HEK293 (cell line): ENCODE measurements at regions not wholly inside any gene's neighbourhood (a gene's known extent, or its start where the extent isn't known, plus 50 kb on each side); places are given as distances from the start of the nearest gene placed in this dataset.
"Not testable (repeated sequence)": the region's sequence is repeated elsewhere in the genome, so short reads cannot be mapped to it uniquely, and the experiment has no call there.

Source experiments
- CTCF ChIA-PET: fragments of 350-600 bp; formaldehyde crosslinking; extraction: SDS; loops from one replicate; lab custom pipeline; 2021; ENCODE audit warnings: antibody characterized with exemption; lab: Yijun Ruan, JAX
- POLR2A ChIA-PET: fragments of 300-600 bp; formaldehyde crosslinking; extraction: SDS; loops from one replicate; lab custom pipeline; 2020; ENCODE audit warnings: antibody characterized with exemption, inconsistent platforms; lab: Yijun Ruan, JAX
- H3K27ac ChIP-seq: fragments of 200-500 bp; sonication (Bioruptor generic); 2 replicates; pipeline ENCODE4 v1.5.1; 2014; ENCODE audit warnings: low read depth, low read length, control low read depth, inconsistent platforms; ENCODE audit errors: extremely low read depth
- H3K36me3 ChIP-seq, 2 experiments: fragments of 200-500 bp in 1 of 2; sonication (Bioruptor generic) in 1 of 2; 1 replicate in 1 of 2; 2 replicates in 1 of 2; pipeline ENCODE4 v1.5.1; 2014 to 2017; ENCODE audit warnings: inconsistent platforms in 2 of 2, low read length in 2 of 2; ENCODE audit not compliant: control insufficient read depth in 2 of 2, insufficient read depth in 1 of 2
- H3K4me1 ChIP-seq: fragments of 200-500 bp; sonication (Bioruptor generic); 2 replicates; pipeline ENCODE4 v1.5.1; 2014; ENCODE audit warnings: mild to moderate bottlenecking, low read length, inconsistent platforms; ENCODE audit not compliant: control insufficient read depth, insufficient read depth
- H3K4me3 ChIP-seq: 2 replicates; pipeline ENCODE4 v1.5.1; 2011; ENCODE audit warnings: low read depth, mild to moderate bottlenecking, control low read depth, low read length, moderate library complexity
- H3K9me3 ChIP-seq: fragments of 200-500 bp; sonication (Bioruptor generic); 2 replicates; pipeline ENCODE4 v1.5.1; 2014; ENCODE audit warnings: low read depth, low read length, inconsistent platforms; ENCODE audit not compliant: control insufficient read depth, insufficient read depth
- KLF7 ChIP-seq: fragments of 450-650 bp; formaldehyde crosslinking; IDR thresholded peaks from 2 replicates; pipeline ENCODE4 v1.5.1; 2016; ENCODE audit warnings: missing biosample characterization, missing genetic modification characterization, borderline replicate concordance
- PATZ1 ChIP-seq: fragments of 450-650 bp; formaldehyde crosslinking; IDR thresholded peaks from 2 replicates; pipeline ENCODE4 v1.5.1; 2016; ENCODE audit warnings: missing biosample characterization, missing genetic modification characterization
- RBAK ChIP-seq: fragments of 450-650 bp; formaldehyde crosslinking; IDR thresholded peaks from 2 replicates; pipeline ENCODE4 v1.5.1; 2016; ENCODE audit warnings: missing biosample characterization, missing genetic modification characterization
- SALL2 ChIP-seq: fragments of 450-650 bp; formaldehyde crosslinking; IDR thresholded peaks from 2 replicates; pipeline ENCODE4 v1.5.0; 2017; ENCODE audit warnings: missing biosample characterization, mild to moderate bottlenecking, missing genetic modification characterization, borderline replicate concordance
- ZBTB48 ChIP-seq: fragments of 450-650 bp; formaldehyde crosslinking; IDR thresholded peaks from 2 replicates; pipeline ENCODE4 v1.5.1; 2016; ENCODE audit warnings: missing biosample characterization, missing genetic modification characterization
- ZNF423 ChIP-seq: fragments of 450-650 bp; formaldehyde crosslinking; IDR thresholded peaks from 2 replicates; pipeline ENCODE4 v1.5.1; 2016; ENCODE audit warnings: missing biosample characterization, missing genetic modification characterization
- ZNF488 ChIP-seq: fragments of 450-650 bp; formaldehyde crosslinking; IDR thresholded peaks from 2 replicates; pipeline ENCODE4 v1.5.1; 2016; ENCODE audit warnings: missing biosample characterization, missing genetic modification characterization
- ZNF518A ChIP-seq: fragments of 450-650 bp; formaldehyde crosslinking; conservative IDR thresholded peaks from 2 replicates; pipeline ENCODE4 v1.5.1; 2016; ENCODE audit warnings: low read depth, missing biosample characterization, missing genetic modification characterization
- ZNF521 ChIP-seq: fragments of 450-650 bp; formaldehyde crosslinking; IDR thresholded peaks from 2 replicates; pipeline ENCODE4 v1.5.1; 2017; ENCODE audit warnings: missing biosample characterization, mild to moderate bottlenecking, missing genetic modification characterization
- ZNF548 ChIP-seq: fragments of 450-650 bp; formaldehyde crosslinking; IDR thresholded peaks from 2 replicates; pipeline ENCODE4 v1.5.1; 2016; ENCODE audit warnings: missing biosample characterization, missing genetic modification characterization
- ZNF560 ChIP-seq: fragments of 450-650 bp; formaldehyde crosslinking; IDR thresholded peaks from 2 replicates; pipeline ENCODE4 v1.5.1; 2017; ENCODE audit warnings: missing biosample characterization, missing genetic modification characterization, borderline replicate concordance
- ZNF571 ChIP-seq: fragments of 450-650 bp; formaldehyde crosslinking; IDR thresholded peaks from 2 replicates; pipeline ENCODE4 v1.5.0; 2017; ENCODE audit warnings: missing biosample characterization, missing genetic modification characterization
- ZNF585B ChIP-seq: fragments of 450-650 bp; formaldehyde crosslinking; IDR thresholded peaks from 2 replicates; pipeline ENCODE4 v1.5.1; 2016; ENCODE audit warnings: missing biosample characterization, missing genetic modification characterization
- ZNF600 ChIP-seq: fragments of 450-650 bp; formaldehyde crosslinking; IDR thresholded peaks from 2 replicates; pipeline ENCODE4 v1.5.1; 2016; ENCODE audit warnings: missing biosample characterization, missing genetic modification characterization
- ZNF645 ChIP-seq: fragments of 450-650 bp; formaldehyde crosslinking; IDR thresholded peaks from 2 replicates; pipeline ENCODE4; 2016; ENCODE audit warnings: missing biosample characterization, missing genetic modification characterization
- ZNF747 ChIP-seq: fragments of 450-650 bp; formaldehyde crosslinking; IDR thresholded peaks from 2 replicates; pipeline ENCODE4 v1.5.1; 2016; ENCODE audit warnings: missing biosample characterization, missing genetic modification characterization
- ZNF776 ChIP-seq: fragments of 450-650 bp; formaldehyde crosslinking; IDR thresholded peaks from 2 replicates; pipeline ENCODE4 v1.5.0; 2017; ENCODE audit warnings: missing biosample characterization, missing genetic modification characterization, borderline replicate concordance

- TF ChIP-seq ZNF518A = no peak
- no peak for TF ChIP-seq ZNF600
- TF ChIP-seq SALL2 (tag by site-specific recombination) = no peak
- no peak for TF ChIP-seq RBAK
- no peak for TF ChIP-seq ZNF548
- TF ChIP-seq KLF7 (tag by site-specific recombination) = no peak
- no peak for TF ChIP-seq ZNF488 (tag by site-specific recombination)
- TF ChIP-seq ZBTB48 = no peak
- TF ChIP-seq ZNF747 (tag by site-specific recombination) = no peak
- no peak for TF ChIP-seq ZNF423 (tag by site-specific recombination)
- TF ChIP-seq, all 188 proteins: peak for 0
Observed at GRCh38 chr13:110820322-110820721, 94.5 kb downstream of the ANKRD10 start (continued).

GRCh38 chr13:110821837-110822668 lies 92.8 kb downstream of the ANKRD10 start:
- H3K4me3 ChIP-seq, H3K9me3 ChIP-seq, H3K36me3 ChIP-seq, H3K4me1 ChIP-seq, H3K27ac ChIP-seq, POLR2A ChIA-PET: not testable (repeated sequence)
- CTCF ChIA-PET = interaction anchor here (0.8 kb wide), 1 partner anchor 205 kb away, joined by 3 read pairs; no protein-coding TSS in a partner anchor

GRCh38 chr13:110822669-110822945 lies 92.3 kb downstream of the ANKRD10 start:
- no peak overlapping the region for H3K4me3 ChIP-seq
- no peaks in the 10 kb centered on the region for H3K4me1 ChIP-seq
- TF ChIP-seq ZNF585B (tag by site-specific recombination) (no peak), PATZ1 (tag by site-specific recombination) (no peak), ZNF747 (tag by site-specific recombination) (no peak), ZNF521 (tag by site-specific recombination) (no peak), ZNF776 (tag by site-specific recombination) (no peak), ZNF560 (tag by site-specific recombination) (no peak), RBAK (no peak), ZNF571 (tag by site-specific recombination) (no peak), ZNF645 (tag by site-specific recombination) (no peak)
- ChIA-PET POLR2A (interaction anchor here (0.6 kb wide), 1 partner anchor 390 kb away, joined by 4 read pairs; no protein-coding TSS in a partner anchor), CTCF (interaction anchor here (0.8 kb wide), 1 partner anchor 206 kb away, joined by 3 read pairs; no protein-coding TSS in a partner anchor)
- H3K9me3 ChIP-seq = no peaks in the 10 kb centered on the region
- no peaks in the 10 kb centered on the region for H3K36me3 ChIP-seq
- H3K27ac ChIP-seq = no peak overlapping the region
